ENCODE measurements at regions not wholly inside any gene's neighbourhood (a gene's known extent, or its start where the extent isn't known, plus 50 kb on each side); places are given as distances from the start of the nearest gene placed in this dataset.

- Histone ChIP-seq H3K4me1 (ENCODE audit: insufficient read depth, low read length, severe bottlenecking) (no peaks in the 10 kb centered on the region), H3F3A (ENCODE audit: insufficient read depth, low read length) (no peaks in the 10 kb centered on the region), H3K9me3 (ENCODE audit: low read length) (no peaks in the 10 kb centered on the region), H3K4me2 (ENCODE audit: low read length) (no peak overlapping the region), H3K9ac (ENCODE audit: low read length) (no peak overlapping the region), H3K27ac (ENCODE audit: low read depth, low read length, poor library complexity, severe bottlenecking) (no peak overlapping the region), H2AFZ (ENCODE audit: low read length) (no peak overlapping the region), H4K20me1 (ENCODE audit: insufficient read depth, low read length) (no peaks in the 10 kb centered on the region), H3K36me3 (ENCODE audit: insufficient read depth, low read length) (no peaks in the 10 kb centered on the region), H3K79me2 (ENCODE audit: insufficient read depth, low read length) (no peaks in the 10 kb centered on the region), H3K27me3 (ENCODE audit: insufficient read depth, low read length) (0 out of 2 replicates have a peak, but pooled peaks cover 5% of the 10 kb centered on the region), H3K4me3 (ENCODE audit: low read depth, low read length, poor library complexity, severe bottlenecking) (no peak overlapping the region), H3K9me2 (ENCODE audit: low read depth, low read length) (no peaks in the 10 kb centered on the region)
- TF ChIP-seq CTCF (IDR thresholded peaks at IDR 0.05; ENCODE audit: low read length) (no peak), EZH2 (IDR thresholded peaks at IDR 0.05; ENCODE audit: borderline replicate concordance, low read length) (no peak)
These were observed 76.0 kb downstream of the FAM124B start for GRCh38 chr2:224325941-224326340.

GRCh38 chr2:224324604-224325003 is 77.3 kb downstream of the FAM124B start:
- no peak overlapping the region for H3K27ac ChIP-seq (ENCODE audit: low read depth, low read length, poor library complexity, severe bottlenecking)

GRCh38 chr2:224320660-224321059 is 81.2 kb downstream of the FAM124B start:
- Histone ChIP-seq H3K27me3 (ENCODE audit: insufficient read depth, low read length) (peaks cover 5% of the 10 kb centered on the region; the same call in 1 of the 2 replicates), H3F3A (ENCODE audit: insufficient read depth, low read length) (no peaks in the 10 kb centered on the region), H3K9ac (ENCODE audit: low read length) (no peak overlapping the region), H3K79me2 (ENCODE audit: insufficient read depth, low read length) (no peaks in the 10 kb centered on the region), H3K9me2 (ENCODE audit: low read depth, low read length) (no peaks in the 10 kb centered on the region), H2AFZ (ENCODE audit: low read length) (no peak overlapping the region), H3K4me2 (ENCODE audit: low read length) (no peak overlapping the region), H3K36me3 (ENCODE audit: insufficient read depth, low read length) (no peaks in the 10 kb centered on the region), H3K9me3 (ENCODE audit: low read length) (no peaks in the 10 kb centered on the region), H4K20me1 (ENCODE audit: insufficient read depth, low read length) (no peaks in the 10 kb centered on the region), H3K4me1 (ENCODE audit: insufficient read depth, low read length, severe bottlenecking) (no peaks in the 10 kb centered on the region), H3K27ac (ENCODE audit: low read depth, low read length, poor library complexity, severe bottlenecking) (no peak overlapping the region), H3K4me3 (ENCODE audit: low read depth, low read length, poor library complexity, severe bottlenecking) (no peak overlapping the region)
- TF ChIP-seq EZH2 (IDR thresholded peaks at IDR 0.05; ENCODE audit: borderline replicate concordance, low read length) = no peak
- no peak for TF ChIP-seq CTCF (IDR thresholded peaks at IDR 0.05; ENCODE audit: low read length)

More at GRCh38 chr2:224324604-224325003, 77.3 kb downstream of the FAM124B start:
- Histone ChIP-seq H3K4me3 (ENCODE audit: low read depth, low read length, poor library complexity, severe bottlenecking) (no peak overlapping the region), H3K9ac (ENCODE audit: low read length) (no peak overlapping the region), H3K79me2 (ENCODE audit: insufficient read depth, low read length) (no peaks in the 10 kb centered on the region), H3K27me3 (ENCODE audit: insufficient read depth, low read length) (0 out of 2 replicates have a peak, but pooled peaks cover 5% of the 10 kb centered on the region), H3K9me3 (ENCODE audit: low read length) (no peaks in the 10 kb centered on the region), H2AFZ (ENCODE audit: low read length) (no peak overlapping the region), H4K20me1 (ENCODE audit: insufficient read depth, low read length) (no peaks in the 10 kb centered on the region), H3K4me1 (ENCODE audit: insufficient read depth, low read length, severe bottlenecking) (no peaks in the 10 kb centered on the region), H3K36me3 (ENCODE audit: insufficient read depth, low read length) (no peaks in the 10 kb centered on the region), H3K9me2 (ENCODE audit: low read depth, low read length) (no peaks in the 10 kb centered on the region), H3K4me2 (ENCODE audit: low read length) (no peak overlapping the region), H3F3A (ENCODE audit: insufficient read depth, low read length) (no peaks in the 10 kb centered on the region)
- TF ChIP-seq CTCF (IDR thresholded peaks at IDR 0.05; ENCODE audit: low read length) = no peak

Measured in OCI-LY1 (cell line).